ENCODE measurements at regions not wholly inside any gene's neighbourhood (a gene's known extent, or its start where the extent isn't known, plus 50 kb on each side); places are given as distances from the start of the nearest gene placed in this dataset.
"Not testable (repeated sequence)": the region's sequence is repeated elsewhere in the genome, so short reads cannot be mapped to it uniquely, and the experiment has no call there.

GRCh38 chr3:106135451-106136160 lies 266.8 kb upstream of the CBLB start:
- TF ChIP-seq CTCF (IDR thresholded peaks at IDR 0.05; ENCODE audit: insufficient read depth, low read depth, low read length): no peak
- H3K27me3 ChIP-seq (ENCODE audit: control insufficient read depth, insufficient read depth, low read length): no peaks in the 10 kb centered on the region
- no peak for DNase-seq (ENCODE audit: low read depth)
- no peak overlapping the region for H3K4me3 ChIP-seq (ENCODE audit: low read depth, low read length)
- POLR2A ChIA-PET: no interaction called here
- CTCF ChIA-PET: no interaction called here
- H3K36me3 ChIP-seq (ENCODE audit: control insufficient read depth, insufficient read depth, low read length): no peaks in the 10 kb centered on the region

- ChIA-PET POLR2A (no interaction called here), CTCF (no interaction called here)
- TF ChIP-seq CTCF (IDR thresholded peaks at IDR 0.05; ENCODE audit: insufficient read depth, low read depth, low read length): no peak
- Histone ChIP-seq H3K36me3 (ENCODE audit: control insufficient read depth, insufficient read depth, low read length) (no peaks in the 10 kb centered on the region), H3K27me3 (ENCODE audit: control insufficient read depth, insufficient read depth, low read length) (no peaks in the 10 kb centered on the region), H3K4me3 (ENCODE audit: low read depth, low read length) (no peak overlapping the region)
- no peak for DNase-seq (ENCODE audit: low read depth)
Observed at GRCh38 chr3:106139826-106140225, 271.0 kb upstream of the CBLB start.

GRCh38 chr3:106140431-106140830 lies 271.6 kb upstream of the CBLB start:
- Histone ChIP-seq H3K27me3 (ENCODE audit: control insufficient read depth, insufficient read depth, low read length) (no peaks in the 10 kb centered on the region), H3K4me3 (ENCODE audit: low read depth, low read length) (no peak overlapping the region), H3K36me3 (ENCODE audit: control insufficient read depth, insufficient read depth, low read length) (no peaks in the 10 kb centered on the region)
- TF ChIP-seq CTCF (IDR thresholded peaks at IDR 0.05; ENCODE audit: insufficient read depth, low read depth, low read length): no peak
- POLR2A ChIA-PET: no interaction called here
- DNase-seq (ENCODE audit: low read depth): no peak
- CTCF ChIA-PET: no interaction called here

- CTCF ChIA-PET: no interaction called here
- POLR2A ChIA-PET: no interaction called here
- no peak overlapping the region for H3K4me3 ChIP-seq (ENCODE audit: low read depth, low read length)
- no peak for TF ChIP-seq CTCF (IDR thresholded peaks at IDR 0.05; ENCODE audit: insufficient read depth, low read depth, low read length)
- no peaks in the 10 kb centered on the region for H3K36me3 ChIP-seq (ENCODE audit: control insufficient read depth, insufficient read depth, low read length)
- no peak for DNase-seq (ENCODE audit: low read depth)
- H3K27me3 ChIP-seq (ENCODE audit: control insufficient read depth, insufficient read depth, low read length): no peaks in the 10 kb centered on the region
Observed at GRCh38 chr3:106144030-106144429, 275.2 kb upstream of the CBLB start.

GRCh38 chr3:106148440-106149082 lies 279.7 kb upstream of the CBLB start:
- DNase-seq (ENCODE audit: low read depth); H3K4me3 ChIP-seq (ENCODE audit: low read depth, low read length); H3K27me3 ChIP-seq (ENCODE audit: control insufficient read depth, insufficient read depth, low read length); POLR2A ChIA-PET; H3K36me3 ChIP-seq (ENCODE audit: control insufficient read depth, insufficient read depth, low read length): not testable (repeated sequence)
- CTCF ChIA-PET: interaction anchor here (0.9 to 1.5 kb wide), 2 partner anchors 9 to 19 kb away, joined by 3 read pairs; no protein-coding TSS in a partner anchor
